ENCODE measurements at regions not wholly inside any gene's neighbourhood (a gene's known extent, or its start where the extent isn't known, plus 50 kb on each side); places are given as distances from the start of the nearest gene placed in this dataset.

- DNase-seq (ENCODE audit: low spot score) = no peak
- Mint-ChIP-seq H3K4me3 (no peak overlapping the region), H3K27me3 (ENCODE audit: low read depth) (no peaks in the 10 kb centered on the region), H3K27ac (no peak overlapping the region), H3K9me3 (no peaks in the 10 kb centered on the region), H3K36me3 (ENCODE audit: low read depth) (no peaks in the 10 kb centered on the region), H3K4me1 (ENCODE audit: low read depth) (no peaks in the 10 kb centered on the region)
Observed at GRCh38 chr15:55007561-55007960, 189.2 kb downstream of the RSL24D1 start.

- Mint-ChIP-seq H3K27me3 (ENCODE audit: low read depth) (no peaks in the 10 kb centered on the region), H3K4me1 (ENCODE audit: low read depth) (no peaks in the 10 kb centered on the region), H3K4me3 (no peak overlapping the region), H3K27ac (no peak overlapping the region), H3K9me3 (no peaks in the 10 kb centered on the region), H3K36me3 (ENCODE audit: low read depth) (no peaks in the 10 kb centered on the region)
- DNase-seq (ENCODE audit: low spot score) = no peak
Observed at GRCh38 chr15:55005679-55006078, 191.1 kb downstream of the RSL24D1 start.

DNA sequence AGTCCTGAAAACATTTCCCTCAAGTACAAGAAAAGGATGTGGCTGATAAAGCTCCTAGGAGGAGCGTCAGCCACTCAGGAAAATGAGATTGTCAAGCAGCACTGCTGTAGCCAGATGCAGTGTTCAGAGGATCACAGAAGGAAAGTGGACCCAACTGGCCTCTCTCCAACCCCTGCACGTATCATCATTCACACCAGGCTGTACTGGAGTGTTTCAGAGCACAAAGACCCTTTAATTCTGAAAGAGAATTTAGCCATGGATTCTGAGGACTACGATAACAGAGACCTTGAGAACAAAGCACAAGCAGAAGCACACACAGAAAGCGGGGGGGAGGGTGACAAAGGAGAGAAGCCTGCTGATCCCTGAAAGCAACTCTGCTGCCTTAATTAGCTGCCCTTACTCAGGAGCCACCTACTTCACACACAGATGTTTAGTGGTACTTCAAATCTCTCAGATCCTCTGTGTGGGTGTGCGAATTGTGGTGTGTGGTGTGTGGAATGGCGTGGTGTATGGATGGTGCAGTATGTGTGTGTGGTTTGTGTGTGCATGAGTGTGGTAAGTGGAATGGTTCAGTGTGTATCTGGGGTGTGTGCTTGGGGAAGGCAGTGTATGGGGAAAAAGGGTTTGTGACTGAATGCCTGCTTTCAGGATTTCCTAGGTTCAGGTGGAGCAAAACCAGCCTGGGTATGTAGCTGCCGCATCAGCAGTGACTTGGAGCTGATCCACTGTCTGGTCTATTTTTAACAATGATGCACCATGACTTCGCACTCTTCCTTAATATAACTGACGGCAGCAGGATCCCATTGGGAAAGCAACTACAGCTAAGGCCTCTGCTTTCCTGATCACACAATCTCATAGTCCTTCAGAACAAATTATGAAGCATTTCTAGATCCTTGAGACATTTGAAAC, 192.5 kb downstream of the RSL24D1 start:
- no peaks in the 10 kb centered on the region for H3K9me3 Mint-ChIP-seq
- H3K4me1 Mint-ChIP-seq (ENCODE audit: low read depth) = no peaks in the 10 kb centered on the region
- H3K4me3 Mint-ChIP-seq = no peak overlapping the region
- no peak for DNase-seq (ENCODE audit: low spot score)
- H3K27ac Mint-ChIP-seq = no peak overlapping the region
- H3K27me3 Mint-ChIP-seq (ENCODE audit: low read depth) = no peaks in the 10 kb centered on the region
- H3K36me3 Mint-ChIP-seq (ENCODE audit: low read depth) = no peaks in the 10 kb centered on the region

GRCh38 chr15:54998661-54999060, 198.1 kb downstream of the RSL24D1 start:
- Mint-ChIP-seq H3K27me3 (ENCODE audit: low read depth) (no peaks in the 10 kb centered on the region), H3K27ac (no peak overlapping the region), H3K4me3 (no peak overlapping the region), H3K4me1 (ENCODE audit: low read depth) (no peaks in the 10 kb centered on the region), H3K9me3 (no peaks in the 10 kb centered on the region), H3K36me3 (ENCODE audit: low read depth) (no peaks in the 10 kb centered on the region)
- no peak for DNase-seq (ENCODE audit: low spot score)

DNA sequence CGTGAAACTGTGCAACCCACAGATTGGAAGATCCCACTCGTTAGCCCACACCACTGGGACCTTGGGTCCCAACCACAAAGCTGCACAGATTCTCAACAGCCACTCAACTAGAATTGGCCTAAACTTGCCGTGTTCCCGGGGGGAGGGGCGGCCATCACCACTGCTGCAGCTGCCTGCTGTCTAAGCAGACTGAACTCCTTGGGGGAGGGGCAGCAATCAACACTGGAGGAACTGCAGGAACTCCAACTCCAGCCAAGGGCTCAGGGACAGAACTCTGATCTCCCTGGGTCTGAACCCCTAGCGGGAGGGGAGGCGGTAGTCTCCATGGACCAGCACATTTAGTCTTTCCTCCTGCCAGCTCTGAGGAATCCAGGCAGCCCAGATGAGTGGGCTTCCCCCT, 205.9 kb downstream of the RSL24D1 start:
- no peak overlapping the region for H3K4me3 Mint-ChIP-seq
- H3K9me3 Mint-ChIP-seq = peaks cover 7% of the 10 kb centered on the region
- H3K4me1 Mint-ChIP-seq (ENCODE audit: low read depth) = no peaks in the 10 kb centered on the region
- no peak for DNase-seq (ENCODE audit: low spot score)
- H3K27ac Mint-ChIP-seq = no peak overlapping the region
- no peaks in the 10 kb centered on the region for H3K36me3 Mint-ChIP-seq (ENCODE audit: low read depth)
- no peaks in the 10 kb centered on the region for H3K27me3 Mint-ChIP-seq (ENCODE audit: low read depth)

- Mint-ChIP-seq H3K27me3 (ENCODE audit: low read depth) (no peaks in the 10 kb centered on the region), H3K27ac (no peak overlapping the region), H3K4me3 (no peak overlapping the region), H3K4me1 (ENCODE audit: low read depth) (no peaks in the 10 kb centered on the region), H3K9me3 (peaks cover 7% of the 10 kb centered on the region), H3K36me3 (ENCODE audit: low read depth) (no peaks in the 10 kb centered on the region)
- DNase-seq (ENCODE audit: low spot score) = no peak
Observed at GRCh38 chr15:54987881-54988280, 208.9 kb downstream of the RSL24D1 start.

- no peak overlapping the region for H3K27ac Mint-ChIP-seq
- no peak for DNase-seq (ENCODE audit: low spot score)
- H3K4me1 Mint-ChIP-seq (ENCODE audit: low read depth) = no peaks in the 10 kb centered on the region
- no peak overlapping the region for H3K4me3 Mint-ChIP-seq
- H3K27me3 Mint-ChIP-seq (ENCODE audit: low read depth) = no peaks in the 10 kb centered on the region
- H3K36me3 Mint-ChIP-seq (ENCODE audit: low read depth) = no peaks in the 10 kb centered on the region
- H3K9me3 Mint-ChIP-seq = no peaks in the 10 kb centered on the region
Observed at GRCh38 chr15:54979964-54980363, 216.8 kb downstream of the RSL24D1 start.

DNA sequence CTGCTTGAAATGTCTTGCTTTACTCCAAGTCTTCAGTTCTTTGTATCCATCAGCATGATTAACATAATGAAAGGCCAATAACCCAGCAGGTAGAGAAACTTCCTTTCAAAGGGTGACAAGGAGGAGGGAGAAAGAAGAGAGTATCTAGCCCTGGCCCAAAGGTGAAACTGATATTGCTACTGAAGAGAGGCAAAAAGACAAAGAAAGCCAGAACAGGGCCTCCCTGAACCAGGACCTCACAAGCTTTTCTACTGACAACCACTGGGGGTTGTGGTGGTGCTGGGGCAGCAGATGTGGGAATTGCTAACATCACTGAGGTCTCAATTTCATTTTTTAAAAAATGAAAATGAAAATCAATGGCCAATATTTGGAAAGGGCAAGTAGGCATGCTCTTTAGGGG, 234.1 kb downstream of the RSL24D1 start:
- DNase-seq (ENCODE audit: low spot score) = no peak
- Mint-ChIP-seq H3K4me1 (ENCODE audit: low read depth) (no peaks in the 10 kb centered on the region), H3K4me3 (no peak overlapping the region), H3K9me3 (peaks cover 22% of the 10 kb centered on the region), H3K27ac (no peak overlapping the region), H3K27me3 (ENCODE audit: low read depth) (no peaks in the 10 kb centered on the region), H3K36me3 (ENCODE audit: low read depth) (no peaks in the 10 kb centered on the region)

DNA sequence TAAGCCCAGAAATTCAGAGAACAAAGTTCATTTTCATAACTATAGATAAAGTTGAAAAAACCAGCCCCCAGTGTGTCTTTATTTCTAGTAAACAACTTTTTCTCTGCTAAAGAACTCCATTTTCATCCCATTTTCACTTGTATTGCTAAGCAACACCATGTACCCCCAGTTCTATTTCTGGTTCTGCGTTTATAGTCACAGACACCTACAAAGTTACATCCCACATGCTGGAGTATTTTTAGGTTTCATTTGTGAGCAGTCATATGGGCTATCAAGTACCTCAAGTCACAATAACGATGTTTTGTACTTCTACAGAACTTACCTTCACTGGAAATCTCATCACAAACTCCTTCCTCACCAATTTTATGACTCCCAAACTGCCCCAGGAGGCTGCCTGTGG, 236.5 kb downstream of the RSL24D1 start:
- H3K4me3 Mint-ChIP-seq = no peak overlapping the region
- H3K27me3 Mint-ChIP-seq (ENCODE audit: low read depth) = no peaks in the 10 kb centered on the region
- no peaks in the 10 kb centered on the region for H3K36me3 Mint-ChIP-seq (ENCODE audit: low read depth)
- DNase-seq (ENCODE audit: low spot score) = no peak
- peaks cover 9% of the 10 kb centered on the region for H3K9me3 Mint-ChIP-seq
- H3K4me1 Mint-ChIP-seq (ENCODE audit: low read depth) = no peaks in the 10 kb centered on the region
- H3K27ac Mint-ChIP-seq = no peak overlapping the region

DNA sequence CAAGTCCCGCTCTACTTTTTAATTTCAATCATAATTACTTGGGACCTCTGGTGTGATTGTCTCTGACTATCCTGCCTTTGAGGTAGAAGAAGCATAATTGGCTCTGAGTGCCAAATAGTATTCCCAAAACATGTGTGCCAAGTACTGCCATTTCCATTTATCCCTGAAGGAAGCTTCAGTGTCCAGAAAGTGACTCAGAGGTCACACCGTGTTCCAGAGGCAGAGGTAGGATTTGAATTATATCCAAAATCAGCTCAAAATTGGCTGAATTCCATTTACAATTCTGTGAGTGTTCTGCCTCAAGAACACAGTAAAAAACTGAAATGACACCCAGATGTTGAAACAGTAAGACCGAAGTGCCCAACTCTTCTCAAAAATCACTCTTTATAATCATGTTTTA, 255.3 kb downstream of the RSL24D1 start:
- H3K27ac Mint-ChIP-seq = no peak overlapping the region
- H3K36me3 Mint-ChIP-seq (ENCODE audit: low read depth) = no peaks in the 10 kb centered on the region
- no peaks in the 10 kb centered on the region for H3K4me1 Mint-ChIP-seq (ENCODE audit: low read depth)
- no peaks in the 10 kb centered on the region for H3K27me3 Mint-ChIP-seq (ENCODE audit: low read depth)
- no peak for DNase-seq (ENCODE audit: low spot score)
- no peaks in the 10 kb centered on the region for H3K9me3 Mint-ChIP-seq
- no peak overlapping the region for H3K4me3 Mint-ChIP-seq

DNA sequence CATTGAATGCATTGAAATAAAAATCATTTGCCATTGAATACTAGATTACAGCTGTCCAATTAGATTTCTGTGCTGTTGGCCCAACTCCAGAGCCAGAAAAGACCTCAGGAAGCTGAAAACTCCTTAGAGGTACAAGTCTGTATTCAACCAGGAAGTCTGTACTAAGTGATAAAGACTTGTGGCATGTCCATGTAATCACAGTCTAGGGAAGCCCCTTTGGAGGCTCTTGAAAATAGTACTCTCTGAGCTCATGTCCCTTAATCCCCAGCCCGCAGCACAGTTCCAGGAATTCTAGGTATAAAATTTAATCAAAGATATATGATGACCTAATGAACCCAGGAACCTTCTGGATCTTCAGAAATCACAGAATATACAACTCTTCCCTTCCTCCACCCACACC, 279.4 kb downstream of the RSL24D1 start:
- no peak for DNase-seq (ENCODE audit: low spot score)

DNA sequence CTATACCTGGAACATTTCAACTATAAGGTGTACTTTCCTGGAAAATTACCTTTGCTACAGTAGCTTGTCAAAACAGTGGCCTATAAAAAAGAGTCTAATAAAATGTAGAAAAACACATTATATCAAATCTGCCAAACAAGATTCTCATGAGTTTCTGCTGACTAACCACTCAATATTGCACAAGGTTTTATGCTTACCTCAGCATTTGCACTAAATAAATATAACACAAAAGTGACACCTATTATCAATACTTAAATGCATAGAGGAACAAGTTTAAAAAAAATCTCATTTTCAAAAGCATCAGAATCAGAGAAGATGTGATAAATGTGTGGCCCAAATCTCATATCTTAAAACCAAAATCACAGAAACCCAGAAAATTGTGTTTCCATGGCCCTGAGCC, 281.4 kb downstream of the RSL24D1 start:
- no peaks in the 10 kb centered on the region for H3K36me3 Mint-ChIP-seq (ENCODE audit: low read depth)

More for the DNA sequence above, 279.4 kb downstream of the RSL24D1 start:
- no peaks in the 10 kb centered on the region for H3K27me3 Mint-ChIP-seq (ENCODE audit: low read depth)
- H3K4me3 Mint-ChIP-seq = no peak overlapping the region
- peaks cover 11% of the 10 kb centered on the region for H3K9me3 Mint-ChIP-seq
- no peaks in the 10 kb centered on the region for H3K36me3 Mint-ChIP-seq (ENCODE audit: low read depth)
- H3K4me1 Mint-ChIP-seq (ENCODE audit: low read depth) = no peaks in the 10 kb centered on the region
- no peak overlapping the region for H3K27ac Mint-ChIP-seq

GRCh38 chr15:54884312-54884711, 312.4 kb downstream of the RSL24D1 start:
- H3K9me3 Mint-ChIP-seq = peaks cover 18% of the 10 kb centered on the region
- no peak overlapping the region for H3K4me3 Mint-ChIP-seq
- DNase-seq (ENCODE audit: low spot score) = no peak
- H3K4me1 Mint-ChIP-seq (ENCODE audit: low read depth) = no peaks in the 10 kb centered on the region
- H3K27ac Mint-ChIP-seq = no peak overlapping the region
- H3K27me3 Mint-ChIP-seq (ENCODE audit: low read depth) = no peaks in the 10 kb centered on the region
- H3K36me3 Mint-ChIP-seq (ENCODE audit: low read depth) = no peaks in the 10 kb centered on the region

More for the DNA sequence above, 281.4 kb downstream of the RSL24D1 start:
- Mint-ChIP-seq H3K4me1 (ENCODE audit: low read depth) (no peaks in the 10 kb centered on the region), H3K27ac (no peak overlapping the region), H3K4me3 (no peak overlapping the region), H3K27me3 (ENCODE audit: low read depth) (no peaks in the 10 kb centered on the region), H3K9me3 (no peaks in the 10 kb centered on the region)
- no peak for DNase-seq (ENCODE audit: low spot score)

- Mint-ChIP-seq H3K4me1 (ENCODE audit: low read depth) (no peaks in the 10 kb centered on the region), H3K4me3 (no peak overlapping the region), H3K27ac (no peak overlapping the region)
Observed at GRCh38 chr15:54859982-54860381, 336.8 kb downstream of the RSL24D1 start.

DNA sequence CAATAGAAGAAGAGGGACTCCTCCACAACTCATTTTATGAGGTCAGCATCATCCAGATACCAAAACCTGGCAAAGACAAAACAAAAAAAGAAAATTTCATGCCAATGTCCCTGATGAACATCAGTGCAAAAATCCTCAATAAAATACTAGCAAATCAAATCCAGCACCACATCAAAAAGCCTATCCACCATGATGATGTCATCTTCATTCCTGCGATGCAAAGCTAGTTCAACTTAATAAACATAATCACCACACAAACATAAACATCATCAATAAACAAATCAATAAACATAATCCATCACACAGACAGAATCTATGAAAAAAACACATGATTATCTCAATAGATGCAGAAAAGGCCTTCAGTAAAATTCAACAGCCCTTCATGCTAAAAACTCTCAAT, 342.1 kb downstream of the RSL24D1 start:
- Mint-ChIP-seq H3K36me3 (ENCODE audit: low read depth) (no peaks in the 10 kb centered on the region), H3K9me3 (peaks cover 23% of the 10 kb centered on the region), H3K4me3 (no peak overlapping the region), H3K4me1 (ENCODE audit: low read depth) (no peaks in the 10 kb centered on the region), H3K27me3 (ENCODE audit: low read depth) (no peaks in the 10 kb centered on the region), H3K27ac (no peak overlapping the region)
- no peak for DNase-seq (ENCODE audit: low spot score)

More at GRCh38 chr15:54859982-54860381, 336.8 kb downstream of the RSL24D1 start:
- DNase-seq (ENCODE audit: low spot score) = no peak
- H3K36me3 Mint-ChIP-seq (ENCODE audit: low read depth) = no peaks in the 10 kb centered on the region
- H3K9me3 Mint-ChIP-seq = peaks cover 16% of the 10 kb centered on the region
- no peaks in the 10 kb centered on the region for H3K27me3 Mint-ChIP-seq (ENCODE audit: low read depth)
